GM12878 (cell line): ENCODE measurements at regions not wholly inside any gene's neighbourhood (a gene's known extent, or its start where the extent isn't known, plus 50 kb on each side); places are given as distances from the start of the nearest gene placed in this dataset.

Experiments used
- ATAC-seq: fragments of 200-7000 bp; cut with Tn5 transposase; 3 replicates; pipeline ENCODE4 v1.9.1; 2020; ENCODE audit warnings: mild to moderate bottlenecking, moderate library complexity
- BruUV-seq: library from RNA; stranded (reverse); fragments of 400-500 nt; replicated peaks from 2 replicates; lab custom pipeline; 2021; lab: Mats Ljungman, UMichigan
- CTCF ChIA-PET: fragments of 300-600 bp; sonication (Branson Sonifier 250); formaldehyde crosslinking; extraction: SDS; loops from one replicate; lab custom pipeline; 2021; ENCODE audit warnings: inconsistent platforms; lab: Yijun Ruan, JAX
- POLR2A ChIA-PET: fragments of 350-600 bp; formaldehyde crosslinking; extraction: SDS; loops from one replicate; lab custom pipeline; 2021; ENCODE audit warnings: inconsistent platforms; lab: Charles Lee
- RAD21 ChIA-PET: fragments of 300-600 bp; sonication (Branson Sonifier 250); formaldehyde crosslinking; loops from one replicate; lab custom pipeline; 2023; ENCODE audit warnings: antibody characterized with exemption; ENCODE audit not compliant: unreplicated experiment; lab: Charles Lee
- SMC1A ChIA-PET: fragments of 300-600 bp; sonication (Branson Sonifier 250); formaldehyde crosslinking; loops from one replicate; lab custom pipeline; 2023; ENCODE audit not compliant: unreplicated experiment, uncharacterized antibody; lab: Charles Lee
- DNase-seq: peaks from one replicate; pipeline ENCODE4 v3.0.0-alpha.2; 2011; ENCODE audit warnings: low read depth, low spot score
- FAIRE-seq: peaks from 3 replicates; lab custom pipeline; 2011; peaks lifted over from hg19 to GRCh38; lab: Jason Lieb, UNC
- H2AFZ ChIP-seq: 2 replicates; pipeline ENCODE4 v1.6.0; 2011; ENCODE audit warnings: low read depth, low read length, control low read depth; ENCODE audit not compliant: control insufficient read depth
- H3K27ac ChIP-seq: 2 replicates; pipeline ENCODE4 v1.5.1; 2011; ENCODE audit warnings: control low read depth; ENCODE audit not compliant: control insufficient read depth, insufficient read depth
- H3K27me3 ChIP-seq, 2 experiments: replicated peaks in 1 of 2; 2 replicates each; pipeline versions ENCODE4 v1.6.0 to v1.6.1; 2011; ENCODE audit warnings: low read length in 1 of 2; ENCODE audit not compliant: control insufficient read depth in 2 of 2, insufficient read depth in 2 of 2
- H3K36me3 ChIP-seq, 2 experiments: 2 replicates each; pipeline ENCODE4 v1.5.1; 2011; ENCODE audit warnings: low read length in 1 of 2; ENCODE audit not compliant: control insufficient read depth in 2 of 2, insufficient read depth in 2 of 2
- H3K4me1 ChIP-seq: 2 replicates; pipeline ENCODE4 v1.6.1; 2011; ENCODE audit warnings: mild to moderate bottlenecking, low read length, moderate library complexity, mixed read lengths; ENCODE audit not compliant: control insufficient read depth, insufficient read depth
- H3K4me2 ChIP-seq: 2 replicates; pipeline ENCODE4 v1.6.0; 2011; ENCODE audit warnings: control low read depth; ENCODE audit not compliant: control insufficient read depth, insufficient read depth
- H3K4me3 ChIP-seq: fragments of 200-600 bp; sonication (generic); 2 replicates; pipeline ENCODE4 v1.5.1; 2016
- H3K79me2 ChIP-seq: 2 replicates; pipeline ENCODE4 v1.6.0; 2011; ENCODE audit warnings: low read length; ENCODE audit not compliant: control insufficient read depth, insufficient read depth
- H3K9ac ChIP-seq: 2 replicates; pipeline ENCODE4 v1.8.0; 2011; ENCODE audit warnings: low read length, control low read depth, mixed read lengths; ENCODE audit not compliant: control insufficient read depth, insufficient read depth
- H3K9me3 ChIP-seq: replicated peaks from 3 replicates; pipeline ENCODE4 v1.5.1; 2011; ENCODE audit warnings: mild to moderate bottlenecking, low read length; ENCODE audit not compliant: control insufficient read depth, insufficient read depth
- H4K20me1 ChIP-seq: 2 replicates; pipeline ENCODE4 v1.6.0; 2011; ENCODE audit not compliant: control insufficient read depth, insufficient read depth
- BCL11A ChIP-seq: IDR thresholded peaks from 2 replicates; pipeline ENCODE4 v1.6.1; 2011; ENCODE audit warnings: low read depth, low read length
- CBX3 ChIP-seq: fragments of 200-600 bp; sonication (generic); IDR thresholded peaks from 2 replicates; pipeline ENCODE4 v1.6.1; 2016; ENCODE audit warnings: low read depth, borderline replicate concordance
- FOXK2 ChIP-seq: fragments of 450-650 bp; IDR thresholded peaks from 2 replicates; pipeline ENCODE4 v1.6.1; 2017; ENCODE audit warnings: mild to moderate bottlenecking, moderate library complexity
- HDAC6 ChIP-seq: fragments of 200-600 bp; sonication (generic); IDR thresholded peaks from one replicate; pipeline ENCODE4 v1.8.0; 2017; ENCODE audit warnings: antibody characterized with exemption; ENCODE audit not compliant: unreplicated experiment
- KDM1A ChIP-seq: fragments of 200-600 bp; sonication (generic); IDR thresholded peaks from 2 replicates; pipeline ENCODE4 v1.6.1; 2016; ENCODE audit warnings: borderline replicate concordance
- MYC ChIP-seq: IDR thresholded peaks from 2 replicates; pipeline ENCODE4 v1.6.1; 2011; ENCODE audit warnings: mild to moderate bottlenecking, low read length, moderate library complexity, inconsistent platforms; ENCODE audit not compliant: insufficient read depth, insufficient replicate concordance, insufficient read length, severe bottlenecking
- NBN ChIP-seq: fragments of 450-650 bp; IDR thresholded peaks from 2 replicates; pipeline ENCODE4 v1.6.1; 2016
- RBBP5 ChIP-seq: fragments of 200-600 bp; sonication (generic); conservative IDR thresholded peaks from 2 replicates; pipeline ENCODE4 v1.6.1; 2016
- RELA ChIP-seq: fragments of 450-650 bp; IDR thresholded peaks from 2 replicates; pipeline ENCODE4 v1.8.0; 2014; ENCODE audit warnings: borderline replicate concordance; ENCODE audit not compliant: partially characterized antibody
- RUNX3 ChIP-seq: IDR thresholded peaks from 2 replicates; pipeline ENCODE4 v1.6.1; 2012; ENCODE audit warnings: low read length, inconsistent platforms
- SMAD1 ChIP-seq: fragments of 450-650 bp; IDR thresholded peaks from 2 replicates; pipeline ENCODE4 v1.6.1; 2018; ENCODE audit warnings: mild to moderate bottlenecking, low read depth; ENCODE audit not compliant: partially characterized antibody
- TARDBP ChIP-seq: IDR thresholded peaks from 2 replicates; pipeline ENCODE4 v1.6.1; 2016; ENCODE audit warnings: borderline replicate concordance
- TCF3 ChIP-seq: IDR thresholded peaks from 2 replicates; pipeline ENCODE4 v1.6.1; 2012; ENCODE audit warnings: low read depth, mild to moderate bottlenecking, low read length, borderline replicate concordance; ENCODE audit not compliant: insufficient read depth
- YY1 ChIP-seq: IDR thresholded peaks from 2 replicates; pipeline ENCODE4 v1.6.1; 2011; ENCODE audit warnings: low read depth, mild to moderate bottlenecking, low read length
- in situ Hi-C: fragments of 300-500 bp; cut with MboI; formaldehyde crosslinking; loops from 9 replicates; pipeline ENCODE4 v1.14.3; 2018; ENCODE audit warnings: mixed read lengths
- intact Hi-C: fragments of 100-400 bp; cut with micrococcal nuclease; formaldehyde crosslinking; loops from one replicate; pipeline ENCODE4 v1.14.2; 2022; ENCODE audit not compliant: unreplicated experiment
- TF ChIP-seq, protein P1 (sequence below): IDR thresholded peaks from 2 replicates; pipeline ENCODE4 v1.6.1; 2012; ENCODE audit warnings: low read depth, low read length, improper control_type of control experiment
- TF ChIP-seq, protein P2 (sequence below): fragments of 450-650 bp; IDR thresholded peaks from 2 replicates; pipeline ENCODE4 v1.6.1; 2017; ENCODE audit warnings: mild to moderate bottlenecking, moderate library complexity
- TF ChIP-seq, protein P3 (sequence below): fragments of 150-350 bp; IDR thresholded peaks from 2 replicates; pipeline ENCODE4 v1.6.1; 2014; ENCODE audit warnings: mild to moderate bottlenecking, low read depth, low read length
- TF ChIP-seq, protein P4 (sequence below): fragments of 450-650 bp; IDR thresholded peaks from 2 replicates; pipeline ENCODE4 v1.6.1; 2018; ENCODE audit warnings: mild to moderate bottlenecking, low read depth, moderate library complexity; ENCODE audit not compliant: partially characterized antibody

DNA sequence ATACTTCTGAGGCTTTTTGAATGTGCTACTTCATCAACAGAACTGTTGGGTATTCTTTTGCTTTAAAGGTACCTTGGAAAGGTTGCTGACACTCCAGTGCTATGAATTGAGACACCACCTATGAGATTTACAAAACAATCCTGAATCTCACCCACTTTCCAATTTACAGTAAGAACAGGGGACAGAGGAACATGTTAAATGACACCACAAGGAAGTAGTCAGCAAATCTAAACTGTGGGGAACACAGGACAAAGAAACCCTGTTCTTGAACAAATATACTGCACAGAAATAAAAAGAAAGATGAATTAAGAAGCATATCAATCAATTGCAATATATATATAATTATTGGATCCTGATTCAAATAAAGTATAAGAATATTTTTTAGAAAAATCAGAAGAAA, 216.7 kb upstream of the ARID1B start:
- intact Hi-C loops (loop anchor here (5.0 to 10.0 kb wide), 4 partner anchors 77 to 627 kb away; partner anchors contain the start of gene ARID1B), in situ Hi-C loops (loop anchor here (10.0 kb wide), 1 partner anchor 1236 kb away; no protein-coding TSS in a partner anchor)
- DNase-seq (no peak), FAIRE-seq (no peak), ATAC-seq (no peak)
- ChIA-PET POLR2A (no interaction called here), SMC1A (no interaction called here), CTCF (no interaction called here), RAD21 (no interaction called here)
- Histone ChIP-seq H3K27ac (no peak overlapping the region), H3K4me1 (peaks cover 3% of the 10 kb centered on the region; the same call in 1 of the 2 replicates), H3K27me3 (no peaks in the 10 kb centered on the region), H3K4me2 (no peak overlapping the region), H2AFZ (no peak overlapping the region), H3K9ac (no peak overlapping the region), H3K9me3 (peaks cover 2% of the 10 kb centered on the region), H3K79me2 (no peaks in the 10 kb centered on the region), H3K4me3 (no peak overlapping the region), H4K20me1 (no peaks in the 10 kb centered on the region), H3K36me3 (no peaks in the 10 kb centered on the region)
- BruUV-seq = no TSS peak
- TF ChIP-seq, protein P1, sequence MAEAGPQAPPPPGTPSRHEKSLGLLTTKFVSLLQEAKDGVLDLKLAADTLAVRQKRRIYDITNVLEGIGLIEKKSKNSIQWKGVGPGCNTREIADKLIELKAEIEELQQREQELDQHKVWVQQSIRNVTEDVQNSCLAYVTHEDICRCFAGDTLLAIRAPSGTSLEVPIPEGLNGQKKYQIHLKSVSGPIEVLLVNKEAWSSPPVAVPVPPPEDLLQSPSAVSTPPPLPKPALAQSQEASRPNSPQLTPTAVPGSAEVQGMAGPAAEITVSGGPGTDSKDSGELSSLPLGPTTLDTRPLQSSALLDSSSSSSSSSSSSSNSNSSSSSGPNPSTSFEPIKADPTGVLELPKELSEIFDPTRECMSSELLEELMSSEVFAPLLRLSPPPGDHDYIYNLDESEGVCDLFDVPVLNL = no peak
- TF ChIP-seq, protein P2, sequence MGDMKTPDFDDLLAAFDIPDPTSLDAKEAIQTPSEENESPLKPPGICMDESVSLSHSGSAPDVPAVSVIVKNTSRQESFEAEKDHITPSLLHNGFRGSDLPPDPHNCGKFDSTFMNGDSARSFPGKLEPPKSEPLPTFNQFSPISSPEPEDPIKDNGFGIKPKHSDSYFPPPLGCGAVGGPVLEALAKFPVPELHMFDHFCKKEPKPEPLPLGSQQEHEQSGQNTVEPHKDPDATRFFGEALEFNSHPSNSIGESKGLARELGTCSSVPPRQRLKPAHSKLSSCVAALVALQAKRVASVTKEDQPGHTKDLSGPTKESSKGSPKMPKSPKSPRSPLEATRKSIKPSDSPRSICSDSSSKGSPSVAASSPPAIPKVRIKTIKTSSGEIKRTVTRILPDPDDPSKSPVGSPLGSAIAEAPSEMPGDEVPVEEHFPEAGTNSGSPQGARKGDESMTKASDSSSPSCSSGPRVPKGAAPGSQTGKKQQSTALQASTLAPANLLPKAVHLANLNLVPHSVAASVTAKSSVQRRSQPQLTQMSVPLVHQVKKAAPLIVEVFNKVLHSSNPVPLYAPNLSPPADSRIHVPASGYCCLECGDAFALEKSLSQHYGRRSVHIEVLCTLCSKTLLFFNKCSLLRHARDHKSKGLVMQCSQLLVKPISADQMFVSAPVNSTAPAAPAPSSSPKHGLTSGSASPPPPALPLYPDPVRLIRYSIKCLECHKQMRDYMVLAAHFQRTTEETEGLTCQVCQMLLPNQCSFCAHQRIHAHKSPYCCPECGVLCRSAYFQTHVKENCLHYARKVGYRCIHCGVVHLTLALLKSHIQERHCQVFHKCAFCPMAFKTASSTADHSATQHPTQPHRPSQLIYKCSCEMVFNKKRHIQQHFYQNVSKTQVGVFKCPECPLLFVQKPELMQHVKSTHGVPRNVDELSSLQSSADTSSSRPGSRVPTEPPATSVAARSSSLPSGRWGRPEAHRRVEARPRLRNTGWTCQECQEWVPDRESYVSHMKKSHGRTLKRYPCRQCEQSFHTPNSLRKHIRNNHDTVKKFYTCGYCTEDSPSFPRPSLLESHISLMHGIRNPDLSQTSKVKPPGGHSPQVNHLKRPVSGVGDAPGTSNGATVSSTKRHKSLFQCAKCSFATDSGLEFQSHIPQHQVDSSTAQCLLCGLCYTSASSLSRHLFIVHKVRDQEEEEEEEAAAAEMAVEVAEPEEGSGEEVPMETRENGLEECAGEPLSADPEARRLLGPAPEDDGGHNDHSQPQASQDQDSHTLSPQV = no peak
- TF ChIP-seq TARDBP = no peak
- no peak for TF ChIP-seq BCL11A
- TF ChIP-seq NBN = no peak
- TF ChIP-seq TCF3 = no peak
- TF ChIP-seq SMAD1 = no peak
- TF ChIP-seq YY1 = no peak
- no peak for TF ChIP-seq RBBP5
- no peak for TF ChIP-seq HDAC6
- no peak for TF ChIP-seq FOXK2
- TF ChIP-seq MYC = no peak
- TF ChIP-seq, protein P3, sequence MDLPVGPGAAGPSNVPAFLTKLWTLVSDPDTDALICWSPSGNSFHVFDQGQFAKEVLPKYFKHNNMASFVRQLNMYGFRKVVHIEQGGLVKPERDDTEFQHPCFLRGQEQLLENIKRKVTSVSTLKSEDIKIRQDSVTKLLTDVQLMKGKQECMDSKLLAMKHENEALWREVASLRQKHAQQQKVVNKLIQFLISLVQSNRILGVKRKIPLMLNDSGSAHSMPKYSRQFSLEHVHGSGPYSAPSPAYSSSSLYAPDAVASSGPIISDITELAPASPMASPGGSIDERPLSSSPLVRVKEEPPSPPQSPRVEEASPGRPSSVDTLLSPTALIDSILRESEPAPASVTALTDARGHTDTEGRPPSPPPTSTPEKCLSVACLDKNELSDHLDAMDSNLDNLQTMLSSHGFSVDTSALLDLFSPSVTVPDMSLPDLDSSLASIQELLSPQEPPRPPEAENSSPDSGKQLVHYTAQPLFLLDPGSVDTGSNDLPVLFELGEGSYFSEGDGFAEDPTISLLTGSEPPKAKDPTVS = no peak
- TF ChIP-seq RUNX3 = no peak
- TF ChIP-seq CBX3 = no peak
- TF ChIP-seq KDM1A = no peak
- TF ChIP-seq, protein P4, sequence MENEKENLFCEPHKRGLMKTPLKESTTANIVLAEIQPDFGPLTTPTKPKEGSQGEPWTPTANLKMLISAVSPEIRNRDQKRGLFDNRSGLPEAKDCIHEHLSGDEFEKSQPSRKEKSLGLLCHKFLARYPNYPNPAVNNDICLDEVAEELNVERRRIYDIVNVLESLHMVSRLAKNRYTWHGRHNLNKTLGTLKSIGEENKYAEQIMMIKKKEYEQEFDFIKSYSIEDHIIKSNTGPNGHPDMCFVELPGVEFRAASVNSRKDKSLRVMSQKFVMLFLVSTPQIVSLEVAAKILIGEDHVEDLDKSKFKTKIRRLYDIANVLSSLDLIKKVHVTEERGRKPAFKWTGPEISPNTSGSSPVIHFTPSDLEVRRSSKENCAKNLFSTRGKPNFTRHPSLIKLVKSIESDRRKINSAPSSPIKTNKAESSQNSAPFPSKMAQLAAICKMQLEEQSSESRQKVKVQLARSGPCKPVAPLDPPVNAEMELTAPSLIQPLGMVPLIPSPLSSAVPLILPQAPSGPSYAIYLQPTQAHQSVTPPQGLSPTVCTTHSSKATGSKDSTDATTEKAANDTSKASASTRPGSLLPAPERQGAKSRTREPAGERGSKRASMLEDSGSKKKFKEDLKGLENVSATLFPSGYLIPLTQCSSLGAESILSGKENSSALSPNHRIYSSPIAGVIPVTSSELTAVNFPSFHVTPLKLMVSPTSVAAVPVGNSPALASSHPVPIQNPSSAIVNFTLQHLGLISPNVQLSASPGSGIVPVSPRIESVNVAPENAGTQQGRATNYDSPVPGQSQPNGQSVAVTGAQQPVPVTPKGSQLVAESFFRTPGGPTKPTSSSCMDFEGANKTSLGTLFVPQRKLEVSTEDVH = no peak
- TF ChIP-seq RELA = no peak
